Peyer's patch (tissue), 4 donors: ENCODE measurements at regions not wholly inside any gene's neighbourhood (a gene's known extent, or its start where the extent isn't known, plus 50 kb on each side); places are given as distances from the start of the nearest gene placed in this dataset.

Experiments
- POLR2A ChIP-seq, 2 donors: fragments of 450-650 bp; IDR thresholded peaks; one replicate each; pipeline ENCODE4 v1.5.1; 2017; ENCODE audit warnings: antibody characterized with exemption in 2 of 2, mild to moderate bottlenecking in 2 of 2, moderate library complexity in 2 of 2
- TF ChIP-seq, protein P1 (sequence below), 6 experiments: fragments of 450-650 bp in 4 of 6; fragments of 200-600 bp in 2 of 6; sonication (generic) in 1 of 6; IDR thresholded peaks; one replicate each; pipeline ENCODE4 v1.5.1; 2017 to 2019; ENCODE audit warnings: antibody characterized with exemption in 6 of 6, mild to moderate bottlenecking in 3 of 6, moderate library complexity in 1 of 6

DNA sequence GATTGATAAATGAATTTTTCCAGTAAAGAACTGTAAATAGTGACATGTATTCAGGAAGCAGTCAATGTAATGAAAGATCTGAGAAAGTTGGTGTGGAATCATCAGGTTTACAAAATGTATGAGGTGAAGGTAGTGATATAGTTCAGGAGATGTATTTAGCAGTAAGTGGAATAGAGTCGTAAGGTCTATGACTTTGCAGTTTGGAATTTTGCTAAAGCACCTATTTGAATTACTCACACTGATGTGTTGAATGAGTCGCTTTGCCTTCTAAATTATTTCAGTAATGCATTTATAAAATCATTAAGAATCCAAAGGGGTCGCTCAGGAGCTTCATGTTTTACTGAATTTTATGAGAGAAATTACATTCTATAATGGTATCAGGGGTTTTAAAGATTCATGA, 713.7 kb downstream of the DSC3 start:
- TF ChIP-seq, protein P1, sequence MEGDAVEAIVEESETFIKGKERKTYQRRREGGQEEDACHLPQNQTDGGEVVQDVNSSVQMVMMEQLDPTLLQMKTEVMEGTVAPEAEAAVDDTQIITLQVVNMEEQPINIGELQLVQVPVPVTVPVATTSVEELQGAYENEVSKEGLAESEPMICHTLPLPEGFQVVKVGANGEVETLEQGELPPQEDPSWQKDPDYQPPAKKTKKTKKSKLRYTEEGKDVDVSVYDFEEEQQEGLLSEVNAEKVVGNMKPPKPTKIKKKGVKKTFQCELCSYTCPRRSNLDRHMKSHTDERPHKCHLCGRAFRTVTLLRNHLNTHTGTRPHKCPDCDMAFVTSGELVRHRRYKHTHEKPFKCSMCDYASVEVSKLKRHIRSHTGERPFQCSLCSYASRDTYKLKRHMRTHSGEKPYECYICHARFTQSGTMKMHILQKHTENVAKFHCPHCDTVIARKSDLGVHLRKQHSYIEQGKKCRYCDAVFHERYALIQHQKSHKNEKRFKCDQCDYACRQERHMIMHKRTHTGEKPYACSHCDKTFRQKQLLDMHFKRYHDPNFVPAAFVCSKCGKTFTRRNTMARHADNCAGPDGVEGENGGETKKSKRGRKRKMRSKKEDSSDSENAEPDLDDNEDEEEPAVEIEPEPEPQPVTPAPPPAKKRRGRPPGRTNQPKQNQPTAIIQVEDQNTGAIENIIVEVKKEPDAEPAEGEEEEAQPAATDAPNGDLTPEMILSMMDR (IDR thresholded peaks at IDR 0.05): no peak
- TF ChIP-seq POLR2A (IDR thresholded peaks at IDR 0.05): no peak
